ENCODE measurements at regions not wholly inside any gene's neighbourhood (a gene's known extent, or its start where the extent isn't known, plus 50 kb on each side); places are given as distances from the start of the nearest gene placed in this dataset.

DNA sequence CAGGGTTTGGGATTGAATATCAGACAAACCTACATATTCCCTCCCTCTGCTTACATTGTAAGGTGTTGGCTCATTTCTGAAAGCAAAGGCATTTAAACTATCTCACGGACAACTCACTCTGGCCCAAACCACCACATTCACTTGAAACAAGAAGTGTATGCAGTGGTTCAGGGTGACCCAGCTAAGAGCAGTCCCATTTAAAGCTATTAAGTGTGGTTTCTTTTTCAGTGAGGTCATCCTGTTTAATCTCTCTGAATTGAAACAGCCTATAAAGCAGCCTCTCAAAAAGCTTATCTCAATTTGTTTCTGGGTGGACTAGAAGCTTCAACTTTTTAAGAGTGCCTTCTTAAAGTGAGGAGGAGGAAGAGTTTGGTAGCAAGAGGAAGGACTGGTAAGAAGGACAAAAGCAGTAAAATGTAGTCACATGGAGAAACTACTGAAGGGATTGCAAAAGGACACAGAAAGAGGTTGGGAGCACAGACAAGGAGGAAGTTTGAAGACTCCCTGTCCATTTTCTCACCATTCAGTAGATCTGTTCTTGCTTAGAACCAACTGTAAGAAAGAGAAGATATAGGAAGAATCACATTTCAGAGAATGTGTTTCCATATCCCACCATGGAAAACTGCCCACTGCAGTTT is 151.6 kb downstream of the TMCO5A start:
- WGBS, 2 experiments (ENCODE audit: extremely low coverage in 2 of 2, insufficient read length in 1 of 2): no CpG with 5 or more reads among the region's 1 CpG

More for the DNA sequence above, 151.6 kb downstream of the TMCO5A start:
- Histone ChIP-seq H3K4me1 (ENCODE audit: control insufficient read depth, insufficient read depth, low read length) (peaks cover 6% of the 10 kb centered on the region), H4K91ac (ENCODE audit: insufficient read depth, low read depth, low read length) (peak overlapping the region; percentile 69), H3K36me3 (ENCODE audit: control insufficient read depth, insufficient read depth, low read length) (no peaks in the 10 kb centered on the region), H3K23ac (ENCODE audit: low read depth, low read length) (peak overlapping the region; percentile 29; the same call in 1 of the 2 replicates), H3K4me3 (ENCODE audit: insufficient read depth, low read depth, low read length) (no peak overlapping the region; the same call in 1 of the 2 replicates), H2BK120ac (ENCODE audit: low read depth, low read length) (peak overlapping the region; percentile 89), H2BK20ac (ENCODE audit: low read depth, low read length) (peak overlapping the region; percentile 81), H2AFZ (replicated peaks; ENCODE audit: low read length, poor library complexity) (no peak overlapping the region), H3K27me3 (ENCODE audit: control insufficient read depth, insufficient read depth, low read length) (no peaks in the 10 kb centered on the region), H2AK9ac (replicated peaks; ENCODE audit: low read depth, low read length, poor library complexity) (no peak overlapping the region), H3K9me1 (ENCODE audit: insufficient read depth, low read length) (peaks cover 2% of the 10 kb centered on the region; the same call in 1 of the 2 replicates), H3K14ac (replicated peaks; ENCODE audit: low read depth, low read length) (peak overlapping the region; percentile 62; the same call in 1 of the 2 replicates), H4K20me1 (ENCODE audit: insufficient read depth, low read length) (no peaks in the 10 kb centered on the region), H3K4ac (ENCODE audit: low read depth, low read length) (peak overlapping the region; percentile 63; the same call in 1 of the 2 replicates), H4K5ac (ENCODE audit: low read depth, low read length) (peak overlapping the region; percentile 61; the same call in 1 of the 2 replicates), H2AK5ac (ENCODE audit: low read depth, low read length) (no peak overlapping the region), H3K27ac (ENCODE audit: insufficient read depth, low read length) (peak overlapping the region; percentile 16; the same call in 1 of the 2 replicates), H3K9me3 (ENCODE audit: control insufficient read depth, insufficient read depth, low read length) (no peaks in the 10 kb centered on the region), H4K8ac (ENCODE audit: low read depth in 2 of 2, low read length in 2 of 2) (peak overlapping the region; percentile 13 to 62; a peak in 3 of 4 replicates), H2BK15ac (ENCODE audit: low read depth, low read length) (peak overlapping the region; percentile 69; the same call in 2 of the 3 replicates), H3K56ac (ENCODE audit: extremely low read depth, insufficient read depth, low read length) (peak overlapping the region; percentile 34; the same call in 1 of the 2 replicates), H3K79me1 (ENCODE audit: low read depth in 1 of 2, low read length in 2 of 2) (no peaks in the 10 kb centered on the region), H3K18ac (ENCODE audit: low read depth, low read length) (peak overlapping the region; percentile 91; the same call in 1 of the 2 replicates), H3K9ac (ENCODE audit: low read depth, low read length) (peak overlapping the region; percentile 65; the same call in 1 of the 2 replicates), H3K4me2 (ENCODE audit: low read depth, low read length) (peak overlapping the region; percentile 43; the same call in 1 of the 2 replicates), H2BK5ac (ENCODE audit: low read depth, low read length, poor library complexity, severe bottlenecking) (peak overlapping the region; percentile 94)
- in situ Hi-C loops (cut with MboI; ENCODE audit: low sequenced_read_pairs): no loop called here
- DNase-seq (peak; percentile 77), ATAC-seq (ENCODE audit: low read depth) (peak; percentile 93)
- BruUV-seq (replicated peaks): no TSS peak
- ChIA-PET CTCF (interaction anchor here (1.5 kb wide), 1 partner anchor 9 kb away, joined by 3 read pairs; no protein-coding TSS in a partner anchor), POLR2A (ENCODE audit: unreplicated experiment) (no interaction called here)
- no peak for TF ChIP-seq NFE2L2 (IDR thresholded peaks at IDR 0.05; ENCODE audit: low read depth, low read length)
- no peak for TF ChIP-seq RAD21 (IDR thresholded peaks at IDR 0.05; ENCODE audit: low read length)
- dilution Hi-C loops (cut with HindIII; ENCODE audit: low sequenced_read_pairs, unreplicated experiment): no loop called here
- intact Hi-C loops (cut with micrococcal nuclease): loop anchor here (5.0 kb wide), 1 partner anchor 166 kb away; the partner anchor contains the start of gene SPRED1

Measured in IMR-90 (cell line).